Epithelial cell of proximal tubule (primary cell): ENCODE measurements at regions not wholly inside any gene's neighbourhood (a gene's known extent, or its start where the extent isn't known, plus 50 kb on each side); places are given as distances from the start of the nearest gene placed in this dataset.
"Not testable (repeated sequence)": the region's sequence is repeated elsewhere in the genome, so short reads cannot be mapped to it uniquely, and the experiment has no call there.

Source experiments
- DNase-seq: peaks from one replicate; pipeline ENCODE4 v3.0.0-alpha.2; 2011; ENCODE audit warnings: low read depth
- H3K4me3 ChIP-seq: 2 replicates; pipeline ENCODE4 v1.5.1; 2011; ENCODE audit warnings: low read depth, mild to moderate bottlenecking, low read length
- CTCF ChIP-seq: conservative IDR thresholded peaks from 2 replicates; pipeline ENCODE4 v1.5.1; 2012; ENCODE audit warnings: low read depth, mild to moderate bottlenecking, low read length

- no peak for TF ChIP-seq CTCF
- no peak overlapping the region for H3K4me3 ChIP-seq
- no peak for DNase-seq
Observed at GRCh38 chr10:21385996-21386585, 139.4 kb downstream of the SKIDA1 start.

GRCh38 chr10:21385536-21385935, 139.9 kb downstream of the SKIDA1 start:
- no peak for DNase-seq
- no peak for TF ChIP-seq CTCF
- no peak overlapping the region for H3K4me3 ChIP-seq

GRCh38 chr10:21379143-21379542, 146.3 kb downstream of the SKIDA1 start:
- TF ChIP-seq CTCF: no peak
- no peak for DNase-seq
- no peak overlapping the region for H3K4me3 ChIP-seq

GRCh38 chr10:21375274-21375673, 150.2 kb downstream of the SKIDA1 start:
- H3K4me3 ChIP-seq, DNase-seq: not testable (repeated sequence)

GRCh38 chr10:21373881-21374280, 151.6 kb downstream of the SKIDA1 start:
- DNase-seq, H3K4me3 ChIP-seq: not testable (repeated sequence)

GRCh38 chr10:21372651-21373410, 152.7 kb downstream of the SKIDA1 start:
- H3K4me3 ChIP-seq: no peak overlapping the region
- DNase-seq: no peak
- no peak for TF ChIP-seq CTCF

- no peak for DNase-seq
Observed at GRCh38 chr10:21369697-21370096, 155.8 kb downstream of the SKIDA1 start.

More at GRCh38 chr10:21369697-21370096, 155.8 kb downstream of the SKIDA1 start:
- no peak overlapping the region for H3K4me3 ChIP-seq
- TF ChIP-seq CTCF: no peak
